OCI-LY7 (cell line): ENCODE measurements at regions not wholly inside any gene's neighbourhood (a gene's known extent, or its start where the extent isn't known, plus 50 kb on each side); places are given as distances from the start of the nearest gene placed in this dataset.

Experiments
- BruUV-seq: library from RNA; stranded (reverse); fragments of 400-500 nt; replicated peaks from 2 replicates; lab custom pipeline; 2021; lab: Mats Ljungman, UMichigan
- CTCF ChIA-PET: fragments of 300-600 bp; sonication (Branson Sonifier 250); formaldehyde crosslinking; loops from one replicate; lab custom pipeline; 2022; ENCODE audit warnings: antibody characterized with exemption; ENCODE audit not compliant: unreplicated experiment; lab: Charles Lee
- POLR2A ChIA-PET: fragments of 300-600 bp; sonication (Branson Sonifier 250); formaldehyde crosslinking; loops from one replicate; lab custom pipeline; 2022; ENCODE audit warnings: antibody characterized with exemption; lab: Charles Lee
- DNase-seq: peaks from one replicate; pipeline ENCODE4 v3.0.0-alpha.2; 2015; ENCODE audit warnings: low spot score
- H2AFZ ChIP-seq: fragments of 200-600 bp; sonication (generic), shearing (Covaris generic); 2 replicates; pipeline ENCODE4 v1.6.1; 2014; ENCODE audit warnings: mild to moderate bottlenecking, antibody characterized with exemption, low read length, moderate library complexity
- H3K27ac ChIP-seq: fragments of 200-600 bp; sonication (generic); 2 replicates; pipeline ENCODE4 v1.5.1; 2014; ENCODE audit warnings: mixed run types, low read depth, mild to moderate bottlenecking, moderate library complexity, low read length, inconsistent platforms; ENCODE audit not compliant: poor library complexity, severe bottlenecking
- H3K36me3 ChIP-seq: fragments of 200-600 bp; sonication (generic); 2 replicates; pipeline ENCODE4 v1.6.1; 2014; ENCODE audit warnings: mild to moderate bottlenecking, antibody characterized with exemption, low read length, moderate library complexity, mixed read lengths; ENCODE audit not compliant: insufficient read depth
- H3K4me1 ChIP-seq: fragments of 200-600 bp; sonication (generic); 2 replicates; pipeline ENCODE4 v1.5.1; 2014; ENCODE audit warnings: mild to moderate bottlenecking, low read length; ENCODE audit not compliant: insufficient read depth, poor library complexity, severe bottlenecking
- H3K4me2 ChIP-seq: fragments of 200-600 bp; sonication (generic); 2 replicates; pipeline ENCODE4 v1.6.1; 2014; ENCODE audit warnings: mild to moderate bottlenecking, low read length
- H3K4me3 ChIP-seq: fragments of 200-600 bp; sonication (generic); 2 replicates; pipeline ENCODE4 v1.5.1; 2014; ENCODE audit warnings: mild to moderate bottlenecking, low read depth, low read length; ENCODE audit not compliant: poor library complexity, severe bottlenecking
- H3K79me2 ChIP-seq: fragments of 200-600 bp; sonication (generic); 2 replicates; pipeline ENCODE4 v1.6.1; 2016; ENCODE audit warnings: low read depth, mild to moderate bottlenecking, low read length, moderate library complexity, mixed read lengths; ENCODE audit not compliant: insufficient read depth
- H3K9me2 ChIP-seq: fragments of 200-600 bp; sonication (generic); 2 replicates; pipeline ENCODE4 v1.6.1; 2016; ENCODE audit warnings: mild to moderate bottlenecking, low read length, mixed read lengths; ENCODE audit not compliant: insufficient read depth
- H3K9me3 ChIP-seq: fragments of 200-600 bp; sonication (generic); 2 replicates; pipeline ENCODE4 v1.6.1; 2014; ENCODE audit warnings: mild to moderate bottlenecking, mixed run types, low read length, mixed read lengths
- H4K20me1 ChIP-seq: fragments of 200-600 bp; sonication (generic); 2 replicates; pipeline ENCODE4 v1.6.1; 2014; ENCODE audit warnings: mild to moderate bottlenecking, antibody characterized with exemption, low read length, moderate library complexity, mixed read lengths; ENCODE audit not compliant: insufficient read depth
- CTCF ChIP-seq: fragments of 200-600 bp; sonication (generic); conservative IDR thresholded peaks from 2 replicates; pipeline ENCODE4 v1.5.1; 2014; ENCODE audit warnings: mild to moderate bottlenecking, antibody characterized with exemption, low read length, moderate library complexity, mixed read lengths
- EZH2phosphoT487 ChIP-seq: fragments of 200-600 bp; sonication (generic); IDR thresholded peaks from 2 replicates; pipeline ENCODE4 v1.6.1; 2018; ENCODE audit warnings: low read depth, borderline replicate concordance, mild to moderate bottlenecking, mixed run types, antibody characterized with exemption, low read length, moderate library complexity, mixed read lengths
- intact Hi-C: fragments of 100-400 bp; cut with micrococcal nuclease; formaldehyde crosslinking; loops from one replicate; pipeline ENCODE4 v1.10.0; 2022; ENCODE audit not compliant: unreplicated experiment

- DNase-seq: no peak
- POLR2A ChIA-PET: no interaction called here
- H2AFZ ChIP-seq: no peak overlapping the region
- H4K20me1 ChIP-seq: no peaks in the 10 kb centered on the region
- no peaks in the 10 kb centered on the region for H3K36me3 ChIP-seq
- H3K4me1 ChIP-seq: no peaks in the 10 kb centered on the region
- TF ChIP-seq EZH2phosphoT487 (no peak), CTCF (no peak)
- no peak overlapping the region for H3K4me3 ChIP-seq
- no peak overlapping the region for H3K4me2 ChIP-seq
- CTCF ChIA-PET: no interaction called here
- H3K79me2 ChIP-seq: no peaks in the 10 kb centered on the region
- no peak overlapping the region for H3K27ac ChIP-seq
- intact Hi-C loops: no loop called here
- H3K9me2 ChIP-seq: no peaks in the 10 kb centered on the region
- BruUV-seq: no TSS peak
- H3K9me3 ChIP-seq: no peaks in the 10 kb centered on the region
Observed at GRCh38 chr9:78552802-78553201, 255.9 kb downstream of the PSAT1 start.

GRCh38 chr9:78557540-78557939, 260.6 kb downstream of the PSAT1 start:
- TF ChIP-seq EZH2phosphoT487: no peak
- TF ChIP-seq CTCF: no peak
- H3K79me2 ChIP-seq: no peaks in the 10 kb centered on the region
- CTCF ChIA-PET: no interaction called here
- no peaks in the 10 kb centered on the region for H3K9me3 ChIP-seq
- POLR2A ChIA-PET: interaction anchor here (1.3 kb wide), 1 partner anchor 15 kb away, joined by 4 read pairs; no protein-coding TSS in a partner anchor
- no peaks in the 10 kb centered on the region for H3K9me2 ChIP-seq
- H3K4me3 ChIP-seq: no peak overlapping the region
- no TSS peak for BruUV-seq
- H3K4me1 ChIP-seq: no peaks in the 10 kb centered on the region
- no peak overlapping the region for H3K27ac ChIP-seq
- no peak overlapping the region for H2AFZ ChIP-seq
- no peak overlapping the region for H3K4me2 ChIP-seq
- H3K36me3 ChIP-seq: no peaks in the 10 kb centered on the region
- no peak for DNase-seq
- intact Hi-C loops: no loop called here
- H4K20me1 ChIP-seq: no peaks in the 10 kb centered on the region

- ChIA-PET CTCF (no interaction called here), POLR2A (interaction anchor here (0.6 kb wide), 1 partner anchor 15 kb away, joined by 3 read pairs; no protein-coding TSS in a partner anchor)
- H3K4me3 ChIP-seq: no peak overlapping the region
- H3K9me2 ChIP-seq: no peaks in the 10 kb centered on the region
- no peaks in the 10 kb centered on the region for H3K9me3 ChIP-seq
- H4K20me1 ChIP-seq: no peaks in the 10 kb centered on the region
- H3K79me2 ChIP-seq: no peaks in the 10 kb centered on the region
- H3K4me1 ChIP-seq: no peaks in the 10 kb centered on the region
- no peak for DNase-seq
- H3K27ac ChIP-seq: no peak overlapping the region
- intact Hi-C loops: no loop called here
- H3K36me3 ChIP-seq: no peaks in the 10 kb centered on the region
- no peak overlapping the region for H2AFZ ChIP-seq
- BruUV-seq: no TSS peak
- TF ChIP-seq CTCF (no peak), EZH2phosphoT487 (no peak)
- H3K4me2 ChIP-seq: no peak overlapping the region
Observed at GRCh38 chr9:78559449-78559885, 262.5 kb downstream of the PSAT1 start.
